ENCODE measurements at regions not wholly inside any gene's neighbourhood (a gene's known extent, or its start where the extent isn't known, plus 50 kb on each side); places are given as distances from the start of the nearest gene placed in this dataset.

DNA sequence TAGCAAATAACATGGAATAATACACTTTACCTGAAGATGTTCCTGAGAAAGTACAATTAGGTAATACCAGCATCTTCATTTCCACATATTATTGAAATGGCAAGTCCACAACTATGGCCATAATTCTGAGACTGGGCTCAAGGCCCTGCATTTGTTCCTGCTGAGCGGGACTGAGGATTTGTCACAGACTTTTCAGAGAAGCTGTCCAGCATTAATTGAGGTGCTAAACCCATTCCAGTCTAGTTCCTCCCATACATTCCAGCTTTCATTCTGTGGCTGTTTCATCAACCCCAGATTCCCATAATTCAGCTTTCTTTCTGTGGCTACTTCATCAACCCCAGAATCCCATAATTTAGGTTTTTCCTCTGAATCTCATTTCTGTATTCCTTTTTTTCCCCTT is 293.4 kb upstream of the GBE1 start:
- Histone ChIP-seq H3K79me2 (ENCODE audit: control insufficient read depth, insufficient read depth, low read length) (no peaks in the 10 kb centered on the region), H3K4me2 (ENCODE audit: insufficient read depth, low read length) (no peak overlapping the region), H3K4me3 (no peak overlapping the region), H3K9me3 (replicated peaks; ENCODE audit: control insufficient read depth, insufficient read depth, low read depth, low read length) (no peaks in the 10 kb centered on the region), H3K36me3 (ENCODE audit: control insufficient read depth, insufficient read depth, low read length) (no peaks in the 10 kb centered on the region), H3K27ac (ENCODE audit: extremely low read depth, low read depth, low read length) (no peak overlapping the region), H3K9ac (ENCODE audit: insufficient read depth in 1 of 2, low read depth in 2 of 2, low read length in 2 of 2) (no peak overlapping the region), H3K27me3 (ENCODE audit: control insufficient read depth in 2 of 2, insufficient read depth in 2 of 2, low read length in 2 of 2) (no peaks in the 10 kb centered on the region), H3K4me1 (replicated peaks in 1 of 2; ENCODE audit: control insufficient read depth in 2 of 2, insufficient read depth in 2 of 2, low read length in 2 of 2) (no peaks in the 10 kb centered on the region), H3K9me1 (ENCODE audit: control insufficient read depth, insufficient read depth, low read length) (no peaks in the 10 kb centered on the region), H4K20me1 (replicated peaks; ENCODE audit: control insufficient read depth, insufficient read depth, low read length) (no peaks in the 10 kb centered on the region), H2AFZ (ENCODE audit: low read depth, low read length) (no peak overlapping the region)
- DNase-seq (ENCODE audit: extremely low read depth in 1 of 4, low spot score in 3 of 4) (no peak), FAIRE-seq (no peak), ATAC-seq (no peak)
- 0% methylated on average over 1 of the region's 1 CpG for WGBS (ENCODE audit: insufficient coverage, low coverage, missing lambda C conversion rate)
- in situ Hi-C loops (cut with MboI) = no loop called here
- intact Hi-C loops (cut with micrococcal nuclease) = no loop called here
- no TSS peak for BruUV-seq (replicated peaks)
- POLR2A ChIA-PET = no interaction called here
- CTCF ChIA-PET (ENCODE audit: low intra/inter-chr PET ratio) = no interaction called here
- TF ChIP-seq ZNF121 (CRISPR knock-in tag; conservative IDR thresholded peaks at IDR 0.05) (no peak), CBX2 (IDR thresholded peaks at IDR 0.05; ENCODE audit: insufficient read depth, low read length, poor library complexity, severe bottlenecking) (no peak), TOE1 (IDR thresholded peaks at IDR 0.05; ENCODE audit: borderline replicate concordance) (no peak), TOE1 (CRISPR knock-in tag; IDR thresholded peaks at IDR 0.05; ENCODE audit: borderline replicate concordance, low read depth) (no peak), NCOA2 (IDR thresholded peaks at IDR 0.05; ENCODE audit: partially characterized antibody in 2 of 2) (no peak), SREBF1 (IDR thresholded peaks at IDR 0.05; ENCODE audit: borderline replicate concordance, low read depth, low read length) (no peak), CBX8 (IDR thresholded peaks at IDR 0.05; ENCODE audit: borderline replicate concordance, extremely low read depth, low read depth, low read length, poor library complexity, severe bottlenecking) (no peak), PRPF4 (IDR thresholded peaks at IDR 0.05; ENCODE audit: insufficient read depth, low read depth, low read length, poor library complexity, severe bottlenecking) (no peak), RFX1 (IDR thresholded peaks at IDR 0.05) (no peak), GTF2F1 (IDR thresholded peaks at IDR 0.05; ENCODE audit: low read depth, low read length) (no peak), POU5F1 (IDR thresholded peaks at IDR 0.05; ENCODE audit: borderline replicate concordance, low read depth, low read length, partially characterized antibody) (no peak), BHLHE40 (IDR thresholded peaks at IDR 0.05; ENCODE audit: low read length) (no peak), MYC (IDR thresholded peaks at IDR 0.05; ENCODE audit: low read depth, low read length) (no peak), MYC (CRISPR knock-in tag; IDR thresholded peaks at IDR 0.05; ENCODE audit: borderline replicate concordance, low read depth) (no peak), MAFF (IDR thresholded peaks at IDR 0.05; ENCODE audit: low read length) (no peak), ZNF253 (CRISPR knock-in tag; conservative IDR thresholded peaks at IDR 0.05) (no peak)
- TF ChIP-seq, protein P1, sequence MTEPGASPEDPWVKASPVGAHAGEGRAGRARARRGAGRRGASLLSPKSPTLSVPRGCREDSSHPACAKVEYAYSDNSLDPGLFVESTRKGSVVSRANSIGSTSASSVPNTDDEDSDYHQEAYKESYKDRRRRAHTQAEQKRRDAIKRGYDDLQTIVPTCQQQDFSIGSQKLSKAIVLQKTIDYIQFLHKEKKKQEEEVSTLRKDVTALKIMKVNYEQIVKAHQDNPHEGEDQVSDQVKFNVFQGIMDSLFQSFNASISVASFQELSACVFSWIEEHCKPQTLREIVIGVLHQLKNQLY (CRISPR knock-in tag; conservative IDR thresholded peaks at IDR 0.05) = no peak
- TF ChIP-seq, protein P2, sequence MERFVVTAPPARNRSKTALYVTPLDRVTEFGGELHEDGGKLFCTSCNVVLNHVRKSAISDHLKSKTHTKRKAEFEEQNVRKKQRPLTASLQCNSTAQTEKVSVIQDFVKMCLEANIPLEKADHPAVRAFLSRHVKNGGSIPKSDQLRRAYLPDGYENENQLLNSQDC (CRISPR knock-in tag; IDR thresholded peaks at IDR 0.05) = no peak
- TF ChIP-seq, protein P3, sequence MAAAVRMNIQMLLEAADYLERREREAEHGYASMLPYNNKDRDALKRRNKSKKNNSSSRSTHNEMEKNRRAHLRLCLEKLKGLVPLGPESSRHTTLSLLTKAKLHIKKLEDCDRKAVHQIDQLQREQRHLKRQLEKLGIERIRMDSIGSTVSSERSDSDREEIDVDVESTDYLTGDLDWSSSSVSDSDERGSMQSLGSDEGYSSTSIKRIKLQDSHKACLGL (CRISPR knock-in tag; IDR thresholded peaks at IDR 0.05; ENCODE audit: borderline replicate concordance, poor library complexity, severe bottlenecking) = no peak
